ENCODE measurements at regions not wholly inside any gene's neighbourhood (a gene's known extent, or its start where the extent isn't known, plus 50 kb on each side); places are given as distances from the start of the nearest gene placed in this dataset.

DNA sequence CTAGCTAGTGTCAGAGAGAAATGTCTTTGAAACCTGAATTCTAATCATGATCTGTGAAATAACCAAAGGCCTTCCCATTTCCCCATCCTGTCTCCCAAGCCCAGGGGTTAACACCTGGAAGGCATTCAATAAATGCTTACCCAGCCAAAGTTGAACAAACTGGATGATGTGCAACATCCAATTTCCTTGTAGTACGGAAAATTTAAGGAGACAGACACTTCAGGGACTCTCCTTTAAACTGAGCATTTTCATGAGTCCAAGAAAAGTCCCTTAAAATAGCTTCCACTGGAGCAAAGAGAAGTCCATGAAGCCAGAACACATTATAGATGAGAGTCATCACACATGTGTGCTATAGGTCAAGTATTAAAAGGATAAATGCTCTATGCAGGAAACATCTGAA, 271.2 kb downstream of the RAB28 start:
- TF ChIP-seq, protein P1, sequence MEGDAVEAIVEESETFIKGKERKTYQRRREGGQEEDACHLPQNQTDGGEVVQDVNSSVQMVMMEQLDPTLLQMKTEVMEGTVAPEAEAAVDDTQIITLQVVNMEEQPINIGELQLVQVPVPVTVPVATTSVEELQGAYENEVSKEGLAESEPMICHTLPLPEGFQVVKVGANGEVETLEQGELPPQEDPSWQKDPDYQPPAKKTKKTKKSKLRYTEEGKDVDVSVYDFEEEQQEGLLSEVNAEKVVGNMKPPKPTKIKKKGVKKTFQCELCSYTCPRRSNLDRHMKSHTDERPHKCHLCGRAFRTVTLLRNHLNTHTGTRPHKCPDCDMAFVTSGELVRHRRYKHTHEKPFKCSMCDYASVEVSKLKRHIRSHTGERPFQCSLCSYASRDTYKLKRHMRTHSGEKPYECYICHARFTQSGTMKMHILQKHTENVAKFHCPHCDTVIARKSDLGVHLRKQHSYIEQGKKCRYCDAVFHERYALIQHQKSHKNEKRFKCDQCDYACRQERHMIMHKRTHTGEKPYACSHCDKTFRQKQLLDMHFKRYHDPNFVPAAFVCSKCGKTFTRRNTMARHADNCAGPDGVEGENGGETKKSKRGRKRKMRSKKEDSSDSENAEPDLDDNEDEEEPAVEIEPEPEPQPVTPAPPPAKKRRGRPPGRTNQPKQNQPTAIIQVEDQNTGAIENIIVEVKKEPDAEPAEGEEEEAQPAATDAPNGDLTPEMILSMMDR (IDR thresholded peaks at IDR 0.05) = no peak
- no peak for TF ChIP-seq POLR2A (IDR thresholded peaks at IDR 0.05)
